ENCODE measurements at regions not wholly inside any gene's neighbourhood (a gene's known extent, or its start where the extent isn't known, plus 50 kb on each side); places are given as distances from the start of the nearest gene placed in this dataset.

- FAIRE-seq (no peak), DNase-seq (ENCODE audit: low spot score in 2 of 2) (no peak)
These were observed 181.4 kb downstream of the GRB14 start for GRCh38 chr2:164439885-164440284.

GRCh38 chr2:164439235-164439634 lies 182.0 kb downstream of the GRB14 start:
- FAIRE-seq = no peak
- DNase-seq (ENCODE audit: low spot score in 2 of 2) = no peak

- DNase-seq (ENCODE audit: low spot score in 2 of 2) (no peak), FAIRE-seq (no peak)
These were observed 182.6 kb downstream of the GRB14 start for GRCh38 chr2:164438490-164439205.

- DNase-seq (ENCODE audit: low spot score in 2 of 2) = no peak
These were observed 185.2 kb downstream of the GRB14 start for GRCh38 chr2:164436131-164436530.

GRCh38 chr2:164430166-164430783 lies 191.0 kb downstream of the GRB14 start:
- DNase-seq (ENCODE audit: low spot score in 2 of 2) (no peak), FAIRE-seq (peak; percentile 49)

More at GRCh38 chr2:164436131-164436530, 185.2 kb downstream of the GRB14 start:
- FAIRE-seq = no peak

- FAIRE-seq (no peak), DNase-seq (ENCODE audit: low spot score in 2 of 2) (no peak)
These were observed 191.9 kb downstream of the GRB14 start for GRCh38 chr2:164429354-164429753.

GRCh38 chr2:164427111-164427510 lies 194.2 kb downstream of the GRB14 start:
- no peak for DNase-seq (ENCODE audit: low spot score in 2 of 2)
- no peak for FAIRE-seq

- no peak for DNase-seq (ENCODE audit: low spot score in 2 of 2)
- FAIRE-seq = no peak
These were observed 200.5 kb downstream of the GRB14 start for GRCh38 chr2:164420787-164421186.

GRCh38 chr2:164412831-164413230 lies 208.5 kb downstream of the GRB14 start:
- DNase-seq (ENCODE audit: low spot score in 2 of 2) = no peak

GRCh38 chr2:164389411-164389810 lies 231.9 kb downstream of the GRB14 start:
- no peak for DNase-seq (ENCODE audit: low spot score in 2 of 2)
- FAIRE-seq = no peak

More at GRCh38 chr2:164412831-164413230, 208.5 kb downstream of the GRB14 start:
- no peak for FAIRE-seq

GRCh38 chr2:164388511-164388910 lies 232.8 kb downstream of the GRB14 start:
- FAIRE-seq (no peak), DNase-seq (ENCODE audit: low spot score in 2 of 2) (no peak)

GRCh38 chr2:164386231-164386630 lies 235.1 kb downstream of the GRB14 start:
- DNase-seq (ENCODE audit: low spot score in 2 of 2) (no peak), FAIRE-seq (no peak)

- FAIRE-seq (no peak), DNase-seq (ENCODE audit: low spot score in 2 of 2) (no peak)
These were observed 236.8 kb downstream of the GRB14 start for GRCh38 chr2:164384434-164384833.

- FAIRE-seq (no peak), DNase-seq (ENCODE audit: low spot score in 2 of 2) (no peak)
These were observed 249.4 kb downstream of the GRB14 start for GRCh38 chr2:164371916-164372315.

- DNase-seq (ENCODE audit: low spot score in 2 of 2) = no peak
- no peak for FAIRE-seq
These were observed 251.9 kb downstream of the GRB14 start for GRCh38 chr2:164369366-164369765.

GRCh38 chr2:164368896-164369295 lies 252.4 kb downstream of the GRB14 start:
- FAIRE-seq (no peak), DNase-seq (ENCODE audit: low spot score in 2 of 2) (no peak)

- FAIRE-seq (no peak), DNase-seq (ENCODE audit: low spot score in 2 of 2) (no peak)
These were observed 257.6 kb downstream of the GRB14 start for GRCh38 chr2:164363646-164364045.

GRCh38 chr2:164351536-164351935 lies 269.7 kb downstream of the GRB14 start:
- no peak for DNase-seq (ENCODE audit: low spot score in 2 of 2)
- FAIRE-seq = no peak

- DNase-seq (ENCODE audit: low spot score in 2 of 2) (no peak), FAIRE-seq (no peak)
These were observed 285.3 kb downstream of the GRB14 start for GRCh38 chr2:164335947-164336346.

GRCh38 chr2:164335128-164335527 lies 286.2 kb downstream of the GRB14 start:
- FAIRE-seq = no peak
- DNase-seq (ENCODE audit: low spot score in 2 of 2) = no peak

GRCh38 chr2:164328310-164328709 lies 293.0 kb downstream of the GRB14 start:
- FAIRE-seq (no peak), DNase-seq (ENCODE audit: low spot score in 2 of 2) (no peak)

- no peak for DNase-seq (ENCODE audit: low spot score in 2 of 2)
- FAIRE-seq = no peak
These were observed 297.3 kb downstream of the GRB14 start for GRCh38 chr2:164323978-164324377.

All from frontal cortex (tissue), 3 donors.